Adipocyte (in vitro differentiated cells): ENCODE measurements at regions not wholly inside any gene's neighbourhood (a gene's known extent, or its start where the extent isn't known, plus 50 kb on each side); places are given as distances from the start of the nearest gene placed in this dataset.
A peak's percentile ranks its signal among the peaks of the same experiment; 100 is the strongest.

ENCODE experiments used
- DNase-seq: peaks from one replicate; pipeline ENCODE4 v3.0.0-alpha.2; 2015; ENCODE audit warnings: low read depth
- H3K27me3 ChIP-seq: replicated peaks from 2 replicates; pipeline ENCODE4 v1.7.0; 2013; ENCODE audit warnings: mild to moderate bottlenecking, low read length, moderate library complexity; ENCODE audit not compliant: control insufficient read depth, insufficient read depth
- H3K36me3 ChIP-seq: 2 replicates; pipeline ENCODE4 v1.7.0; 2013; ENCODE audit warnings: low read length, mild to moderate bottlenecking, moderate library complexity; ENCODE audit not compliant: control insufficient read depth, insufficient read depth, severe bottlenecking
- H3K4me1 ChIP-seq: 2 replicates; pipeline ENCODE4 v1.7.0; 2013; ENCODE audit warnings: mild to moderate bottlenecking, low read length, moderate library complexity; ENCODE audit not compliant: control insufficient read depth, insufficient read depth
- H3K4me3 ChIP-seq: 2 replicates; pipeline ENCODE4 v1.7.0; 2013; ENCODE audit warnings: mild to moderate bottlenecking, low read length, moderate library complexity
- H3K9ac ChIP-seq: 2 replicates; pipeline ENCODE4 v1.7.0; 2013; ENCODE audit warnings: mild to moderate bottlenecking, low read length, moderate library complexity
- H3K9me3 ChIP-seq: 2 replicates; pipeline ENCODE4 v1.7.0; 2013; ENCODE audit warnings: mild to moderate bottlenecking, low read length, moderate library complexity; ENCODE audit not compliant: control insufficient read depth

DNA sequence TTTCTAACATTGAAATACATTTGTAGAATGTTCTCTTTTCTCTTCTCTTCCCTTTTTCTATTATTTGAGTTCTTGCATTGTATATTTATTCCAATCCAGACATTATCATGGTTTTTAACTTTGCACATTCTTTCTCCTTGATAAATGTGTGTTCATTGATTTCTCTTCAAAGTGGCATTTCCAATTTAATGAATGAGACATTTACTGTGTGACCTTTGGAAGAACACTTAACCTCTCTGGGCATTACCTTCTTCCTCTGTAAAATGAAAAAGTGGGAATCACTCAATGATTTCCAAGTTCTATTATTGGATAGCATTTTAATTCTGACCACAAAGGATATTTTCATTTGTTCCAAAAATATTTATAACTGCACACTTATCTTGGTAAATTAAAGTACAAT, 1095.8 kb downstream of the GALC start:
- no peaks in the 10 kb centered on the region for H3K4me1 ChIP-seq
- no peak overlapping the region for H3K4me3 ChIP-seq
- H3K9me3 ChIP-seq, result no peaks in the 10 kb centered on the region
- no peaks in the 10 kb centered on the region for H3K27me3 ChIP-seq
- no peak for DNase-seq
- H3K36me3 ChIP-seq, result no peaks in the 10 kb centered on the region
- H3K9ac ChIP-seq, result no peak overlapping the region

DNA sequence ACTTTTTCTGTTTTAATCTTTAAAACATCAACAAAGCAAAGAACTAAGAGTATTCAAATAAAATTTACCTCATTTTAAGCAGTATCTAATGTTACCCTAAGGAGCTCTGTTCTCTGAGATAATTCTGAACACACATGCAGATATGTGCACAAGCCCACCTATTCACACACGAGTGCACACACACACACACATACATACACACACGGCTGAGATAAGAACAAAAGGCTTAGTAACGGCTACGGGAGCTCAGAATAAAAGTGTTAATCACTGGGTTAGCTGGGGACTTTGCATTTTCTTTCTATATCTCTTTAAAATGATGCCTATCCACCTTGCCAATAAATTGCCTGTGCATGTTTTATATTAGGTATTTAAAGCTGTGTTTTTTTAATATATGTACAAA, 1096.3 kb downstream of the GALC start:
- DNase-seq, result no peak
- Histone ChIP-seq H3K9me3 (no peaks in the 10 kb centered on the region), H3K36me3 (no peaks in the 10 kb centered on the region), H3K4me3 (no peak overlapping the region), H3K27me3 (no peaks in the 10 kb centered on the region), H3K9ac (no peak overlapping the region), H3K4me1 (no peaks in the 10 kb centered on the region)

DNA sequence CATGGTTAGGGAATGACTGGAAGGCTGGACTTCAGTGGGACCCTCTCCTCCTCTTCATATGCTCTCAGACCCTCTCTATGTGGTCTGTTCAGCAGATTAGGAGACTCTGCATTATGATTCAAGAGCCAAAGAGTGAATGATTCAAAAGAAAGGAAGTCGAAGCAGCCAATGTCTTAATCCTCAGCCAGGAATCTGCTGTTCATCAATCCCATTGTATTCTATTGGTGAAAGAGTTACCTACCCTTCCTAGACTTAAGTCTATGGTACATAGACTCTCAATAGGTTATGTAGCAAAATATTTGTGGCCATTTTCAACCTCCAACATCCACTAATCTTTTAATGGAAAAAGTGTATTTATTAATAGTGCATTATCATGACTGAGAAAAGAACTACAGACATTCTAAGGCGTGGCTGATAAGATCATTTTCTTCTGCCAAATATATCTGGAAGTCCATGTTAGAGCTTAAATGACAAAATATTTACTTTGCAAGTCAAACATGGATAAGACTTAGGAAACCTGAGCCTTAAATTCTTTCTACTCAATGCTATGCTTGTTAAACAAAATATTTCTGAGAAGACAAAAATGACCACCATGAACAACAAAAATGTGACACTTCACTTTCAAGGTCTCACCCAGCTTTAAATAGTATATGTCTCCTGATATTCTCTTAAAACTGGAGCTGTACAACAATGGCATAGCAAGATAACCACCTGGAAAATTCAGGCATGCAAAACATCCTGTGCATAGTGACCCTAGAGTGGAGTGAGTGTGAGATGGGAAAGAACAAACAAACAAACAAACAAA, 1100.6 kb downstream of the GALC start:
- Histone ChIP-seq H3K4me1 (no peaks in the 10 kb centered on the region), H3K36me3 (no peaks in the 10 kb centered on the region), H3K9ac (no peak overlapping the region), H3K9me3 (peaks cover 8% of the 10 kb centered on the region), H3K4me3 (no peak overlapping the region), H3K27me3 (no peaks in the 10 kb centered on the region)
- peak; percentile 44 for DNase-seq

DNA sequence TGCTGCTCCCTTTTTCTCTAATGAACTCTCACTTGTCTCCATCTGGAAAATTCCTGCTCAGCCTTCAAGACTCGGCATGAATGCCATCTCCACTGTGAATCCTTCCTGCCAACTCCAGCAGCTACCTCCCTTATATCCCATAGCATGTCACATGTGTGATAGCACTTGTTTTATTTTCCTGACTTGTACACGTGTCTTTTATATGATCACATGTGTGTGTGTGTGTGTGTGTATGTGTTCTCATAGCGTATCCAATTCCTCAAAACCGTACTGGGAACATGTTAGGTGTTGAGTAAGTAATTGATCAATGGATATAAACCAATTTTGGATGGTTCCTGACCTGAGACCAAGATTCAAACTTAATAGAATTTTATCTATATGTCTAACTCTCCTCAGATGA, 1107.7 kb downstream of the GALC start:
- Histone ChIP-seq H3K27me3 (no peaks in the 10 kb centered on the region), H3K9me3 (peaks cover 8% of the 10 kb centered on the region), H3K36me3 (no peaks in the 10 kb centered on the region), H3K9ac (no peak overlapping the region), H3K4me1 (no peaks in the 10 kb centered on the region), H3K4me3 (no peak overlapping the region)
- no peak for DNase-seq

DNA sequence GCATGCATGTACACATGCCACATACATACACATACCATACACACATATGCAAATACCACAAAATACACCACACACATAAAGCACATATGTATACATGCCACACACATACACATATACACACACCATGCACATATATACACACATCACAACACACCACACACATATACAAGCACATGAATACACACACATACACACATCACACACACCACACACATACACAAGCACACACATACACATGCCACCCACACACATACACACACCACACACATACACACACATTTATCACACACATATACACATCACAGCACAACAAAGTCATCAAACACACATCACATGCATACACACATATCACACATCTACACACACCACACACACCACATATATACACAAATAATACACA, 1108.5 kb downstream of the GALC start:
- Histone ChIP-seq H3K9me3 (peaks cover 8% of the 10 kb centered on the region), H3K36me3 (no peaks in the 10 kb centered on the region), H3K4me1 (no peaks in the 10 kb centered on the region), H3K9ac (no peak overlapping the region), H3K4me3 (no peak overlapping the region), H3K27me3 (no peaks in the 10 kb centered on the region)
- no peak for DNase-seq

DNA sequence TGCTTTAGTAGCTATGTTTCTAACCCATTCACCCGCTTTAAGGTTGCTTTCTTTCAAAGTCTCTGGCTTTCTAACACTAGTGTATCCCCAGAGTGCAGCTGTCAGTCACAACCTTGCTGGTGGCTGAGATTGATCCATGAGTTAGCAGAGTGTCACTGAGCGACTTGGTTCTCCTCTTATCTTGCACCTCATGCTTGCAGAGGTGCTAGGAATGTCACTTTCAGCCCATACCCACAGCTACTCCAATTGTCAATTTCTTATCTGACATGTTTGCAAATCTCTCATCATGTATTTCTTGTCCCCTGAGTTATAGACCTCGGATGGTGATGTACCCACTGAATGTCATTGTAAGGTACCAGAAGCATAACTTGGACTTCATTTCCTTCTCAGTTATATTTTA, 1110.2 kb downstream of the GALC start:
- H3K36me3 ChIP-seq, result no peaks in the 10 kb centered on the region
- H3K9ac ChIP-seq, result no peak overlapping the region
- no peak for DNase-seq
- peaks cover 4% of the 10 kb centered on the region for H3K9me3 ChIP-seq
- no peaks in the 10 kb centered on the region for H3K4me1 ChIP-seq
- no peaks in the 10 kb centered on the region for H3K27me3 ChIP-seq
- H3K4me3 ChIP-seq, result no peak overlapping the region

DNA sequence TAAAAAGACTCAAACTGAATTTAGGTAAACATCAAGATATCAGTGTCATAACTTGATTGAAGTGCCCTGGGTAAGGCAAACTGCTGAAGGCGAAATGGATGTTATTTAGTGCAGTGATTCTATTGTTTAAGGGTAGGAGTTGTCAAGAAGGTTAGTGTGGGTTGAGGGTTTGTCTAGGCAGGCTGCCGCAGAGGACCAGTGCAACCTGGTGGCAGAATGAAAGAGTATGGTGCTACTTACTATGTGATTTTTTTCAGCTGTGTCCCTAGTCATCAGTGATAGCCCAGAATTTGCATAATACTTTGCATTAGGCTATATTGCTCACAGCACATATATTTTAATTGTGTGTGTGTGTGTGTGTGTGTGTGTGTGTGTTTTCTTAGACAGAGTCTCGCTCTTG, 1127.0 kb downstream of the GALC start:
- Histone ChIP-seq H3K9me3 (no peaks in the 10 kb centered on the region), H3K4me3 (no peak overlapping the region), H3K27me3 (no peaks in the 10 kb centered on the region), H3K36me3 (no peaks in the 10 kb centered on the region), H3K4me1 (no peaks in the 10 kb centered on the region), H3K9ac (no peak overlapping the region)
- DNase-seq, result no peak

DNA sequence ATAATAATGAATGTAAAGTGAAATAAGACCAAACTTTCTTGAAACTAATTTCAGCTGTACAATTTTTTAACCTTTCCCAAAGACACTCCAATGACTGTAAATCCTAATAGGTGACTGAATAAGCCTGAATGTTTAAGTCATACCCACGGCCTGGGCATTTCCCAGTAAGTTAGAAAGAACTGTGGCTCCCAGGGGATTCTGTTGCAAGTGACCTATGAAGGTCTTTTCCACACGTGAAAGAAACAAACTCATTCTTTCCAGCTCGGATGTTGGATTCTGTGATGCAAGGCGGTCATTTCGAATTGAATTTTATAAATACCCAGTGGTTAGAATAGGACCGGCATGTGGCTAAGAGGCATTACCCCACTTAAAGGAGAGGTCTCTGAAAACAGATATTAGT, 1134.4 kb downstream of the GALC start:
- no peaks in the 10 kb centered on the region for H3K9me3 ChIP-seq
- H3K27me3 ChIP-seq, result no peaks in the 10 kb centered on the region
- H3K9ac ChIP-seq, result no peak overlapping the region
- DNase-seq, result peak; percentile 49
- H3K4me3 ChIP-seq, result peak overlapping the region; percentile 18
- no peaks in the 10 kb centered on the region for H3K36me3 ChIP-seq
- peaks cover 19% of the 10 kb centered on the region for H3K4me1 ChIP-seq

DNA sequence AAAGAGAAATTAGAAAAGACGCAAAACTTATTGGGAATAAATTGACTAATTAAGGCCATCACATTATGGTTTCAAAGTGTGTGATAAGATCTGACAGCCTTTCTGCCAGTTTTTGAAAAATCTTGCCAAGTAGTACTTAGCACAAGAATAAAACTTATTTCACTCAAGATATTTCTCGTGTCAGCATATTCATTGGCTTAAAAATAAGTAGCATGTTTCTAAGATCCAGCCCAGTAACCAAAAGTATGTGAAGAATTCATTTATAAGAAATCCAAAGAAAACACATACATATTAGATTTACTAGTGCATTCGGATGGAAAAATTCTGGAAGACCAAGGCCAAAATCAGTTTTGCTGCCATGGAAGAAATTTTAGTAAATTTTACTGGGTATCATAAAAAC, 1135.0 kb downstream of the GALC start:
- peaks cover 19% of the 10 kb centered on the region for H3K4me1 ChIP-seq
- no peaks in the 10 kb centered on the region for H3K36me3 ChIP-seq
- H3K9me3 ChIP-seq, result no peaks in the 10 kb centered on the region
- no peaks in the 10 kb centered on the region for H3K27me3 ChIP-seq
- peak; percentile 75 for DNase-seq
- peak overlapping the region; percentile 18 for H3K4me3 ChIP-seq
- no peak overlapping the region for H3K9ac ChIP-seq

DNA sequence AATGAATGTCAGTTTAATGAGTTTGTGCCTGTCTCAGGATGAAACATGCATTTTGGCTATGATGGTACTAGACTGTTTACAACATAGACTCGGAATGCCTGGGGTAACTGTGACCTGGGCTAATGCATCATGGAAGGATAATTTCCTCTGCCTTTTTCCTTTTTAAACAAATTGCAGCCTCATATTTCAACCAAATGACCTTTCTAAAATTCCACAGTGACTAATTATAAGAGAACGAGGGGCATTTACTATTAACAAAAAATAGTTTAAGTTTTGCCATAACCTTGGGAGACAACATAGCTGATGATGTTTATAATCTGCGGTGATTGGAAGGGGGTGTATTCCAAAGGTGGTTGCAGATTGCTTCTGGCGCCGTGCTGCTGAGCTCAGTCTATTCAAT, 1140.5 kb downstream of the GALC start:
- DNase-seq, result peak; percentile 48
- no peak overlapping the region for H3K4me3 ChIP-seq
- peaks cover 3% of the 10 kb centered on the region for H3K4me1 ChIP-seq
- no peak overlapping the region for H3K9ac ChIP-seq
- H3K27me3 ChIP-seq, result no peaks in the 10 kb centered on the region
- no peaks in the 10 kb centered on the region for H3K36me3 ChIP-seq
- no peaks in the 10 kb centered on the region for H3K9me3 ChIP-seq

DNA sequence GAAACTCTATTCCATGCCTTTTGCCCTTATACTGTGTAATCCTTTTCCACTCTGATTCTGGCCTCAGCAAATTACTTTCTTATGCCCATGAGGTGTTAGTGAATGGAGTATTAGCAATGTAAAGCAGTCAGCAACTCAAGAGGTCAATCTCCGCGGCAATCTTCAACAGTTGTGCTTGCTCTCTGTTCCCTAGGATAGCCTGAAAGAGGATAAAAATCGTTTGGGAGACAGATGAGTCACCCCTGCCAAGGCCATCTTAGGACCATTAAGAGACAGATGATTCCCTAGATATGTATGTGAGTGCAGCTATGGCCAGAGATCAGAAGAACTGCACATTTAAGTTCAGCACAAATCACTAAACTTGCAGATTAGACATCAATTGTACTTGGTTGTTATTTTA, 1145.8 kb downstream of the GALC start:
- no peak overlapping the region for H3K4me3 ChIP-seq
- H3K9me3 ChIP-seq, result no peaks in the 10 kb centered on the region
- H3K36me3 ChIP-seq, result no peaks in the 10 kb centered on the region
- H3K4me1 ChIP-seq, result no peaks in the 10 kb centered on the region
- no peak overlapping the region for H3K9ac ChIP-seq
- DNase-seq, result no peak
- H3K27me3 ChIP-seq, result no peaks in the 10 kb centered on the region

DNA sequence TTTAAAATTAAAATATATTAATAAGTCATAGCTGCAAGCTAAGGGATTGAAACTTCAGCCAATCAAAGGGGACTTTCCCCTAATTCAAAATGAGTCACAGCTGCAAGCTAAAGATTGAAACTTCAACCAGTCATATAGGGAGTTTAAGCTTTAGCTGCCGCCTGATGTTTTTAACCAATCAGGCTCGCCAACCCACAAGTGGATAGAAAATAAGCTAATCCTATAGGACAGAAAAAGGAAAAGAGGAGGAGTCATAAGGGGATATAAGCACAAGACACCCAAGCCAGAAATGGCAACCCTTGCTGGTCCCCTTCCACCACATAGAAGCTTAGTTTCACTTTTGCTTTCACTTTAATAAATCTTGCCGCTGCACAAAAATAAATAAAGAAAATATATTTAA, 1154.6 kb downstream of the GALC start:
- peaks cover 10% of the 10 kb centered on the region for H3K9me3 ChIP-seq
- DNase-seq, result no peak
- no peak overlapping the region for H3K9ac ChIP-seq
- no peaks in the 10 kb centered on the region for H3K27me3 ChIP-seq
- H3K4me1 ChIP-seq, result no peaks in the 10 kb centered on the region
- H3K36me3 ChIP-seq, result no peaks in the 10 kb centered on the region
- no peak overlapping the region for H3K4me3 ChIP-seq
